Heart right ventricle (tissue), 16 donors: ENCODE measurements at regions not wholly inside any gene's neighbourhood (a gene's known extent, or its start where the extent isn't known, plus 50 kb on each side); places are given as distances from the start of the nearest gene placed in this dataset.

Experiments
- ATAC-seq, 8 donors: fragments of 200-7000 bp; cut with Tn5 transposase; one replicate each; pipeline ENCODE4 v1.9.1; 2020; ENCODE audit warnings: mild to moderate bottlenecking in 8 of 8, moderate library complexity in 8 of 8, moderate number of reproducible peaks in 1 of 8
- DNase-seq, 2 donors: peaks; one replicate each; pipeline ENCODE4 v3.0.0-alpha.2; 2020
- H3K27ac ChIP-seq, 10 donors: fragments of 200-600 bp; sonication (generic) in 2 of 10; one replicate each; pipeline versions ENCODE4 v1.5.0 to v1.8.0; 2020 to 2022; ENCODE audit warnings: mild to moderate bottlenecking in 3 of 10
- H3K27me3 ChIP-seq, 7 donors: fragments of 200-600 bp; one replicate each; pipeline ENCODE4 v1.8.0; 2021 to 2022; ENCODE audit warnings: mild to moderate bottlenecking in 2 of 7
- H3K36me3 ChIP-seq, 9 donors: fragments of 200-600 bp; sonication (generic) in 1 of 9; one replicate each; pipeline versions ENCODE4 v1.5.0 to v1.8.0; 2020 to 2022; ENCODE audit warnings: mild to moderate bottlenecking in 2 of 9
- H3K4me1 ChIP-seq, 9 donors: fragments of 200-600 bp; sonication (generic) in 1 of 9; one replicate each; pipeline versions ENCODE4 v1.5.0 to v1.8.0; 2020 to 2022; ENCODE audit warnings: mild to moderate bottlenecking in 4 of 9
- H3K4me3 ChIP-seq, 10 donors: fragments of 200-600 bp; sonication (generic) in 2 of 10; one replicate each; pipeline versions ENCODE4 v1.5.0 to v1.8.0; 2020 to 2022; ENCODE audit warnings: mild to moderate bottlenecking in 7 of 10, moderate library complexity in 2 of 10
- H3K9me3 ChIP-seq, 11 donors: fragments of 200-600 bp in 10 of 11; sonication (generic) in 2 of 11; one replicate each; pipeline versions ENCODE4 v1.5.0 to v1.8.0; 2013 to 2022; ENCODE audit warnings: mild to moderate bottlenecking in 2 of 11, control low read depth in 1 of 11, moderate library complexity in 1 of 11
- WGBS, 2 donors: extraction: QIAGEN DNeasy Blood & Tissue Kit; methylation state at CpG; one replicate each; pipeline ENCODE4 v1.1.7; 2013; ENCODE audit warnings: inconsistent platforms in 1 of 2; 5-methylcytosine and 5-hydroxymethylcytosine counted together
- intact Hi-C, 10 donors: fragments of 100-400 bp; cut with DNase I; formaldehyde crosslinking; loops; one replicate each; pipeline versions ENCODE4 v1.11.1 to v1.14.2; 2022
- TF ChIP-seq, protein P1 (sequence below), 9 donors: fragments of 200-600 bp; sonication (generic) in 2 of 9; IDR thresholded peaks; one replicate each; pipeline versions ENCODE4 v1.5.0 to v1.8.0; 2021 to 2022; ENCODE audit warnings: antibody characterized with exemption in 9 of 9, mild to moderate bottlenecking in 5 of 9, moderate library complexity in 1 of 9
- donor health status: Arrhythmogenic right ventricular cardiomyopathy.
- donor health status: ischemic (EF 13 %, LVEDD 7.1; RV severe dilation, severe dysfunction).
- donor health status: healthy with polysubstance abuse.
- donor health status: DM: no; HTN: yes; CAD: no.
- donor health status: DM: no; HTN: no; CAD: no.
- donor health status: ischemic (EF 25% LVEDD 6.9; RV normal size, moderate dysfunction).
- donor health status: ischemic (EF 25% LVEDD 5.7; RV mildly dilated, moderate dysfunction).
- donor health status: healthy.
- donor health status: DM: yes; HTN: yes; CAD: no.
- donor health status: Ischemic cardiomyopathy.
- donor health status: ischemic (EF 35%, LVEDD 5.7; RV mildly dilated, moderate dysfunction).
- donor health status: nonischemic (EF 11% LVEDD 7.7; RV severe dilation, severe dysfunction).
- donor health status: DM: yes; HTN: yes; CAD: no.
- donor health status: PGD.
- donor health status: ischemic (EF 29% LVEDD 5.4; RV normal size, mild dysfunction).
- donor health status: nonischemic (EF 23%, LVEDD 6.1; RV moderate dilation, normal function).

GRCh38 chr16:64738321-64738960, 383.4 kb downstream of the CDH11 start:
- Histone ChIP-seq H3K36me3 (no peaks in the 10 kb centered on the region), H3K4me3 (no peak overlapping the region), H3K27me3 (no peaks in the 10 kb centered on the region), H3K9me3 (peaks cover 0 to 16% (median 0%) of the 10 kb centered on the region in 11 donors), H3K27ac (no peak overlapping the region), H3K4me1 (no peaks in the 10 kb centered on the region)
- intact Hi-C loops = no loop called here
- TF ChIP-seq, protein P1, sequence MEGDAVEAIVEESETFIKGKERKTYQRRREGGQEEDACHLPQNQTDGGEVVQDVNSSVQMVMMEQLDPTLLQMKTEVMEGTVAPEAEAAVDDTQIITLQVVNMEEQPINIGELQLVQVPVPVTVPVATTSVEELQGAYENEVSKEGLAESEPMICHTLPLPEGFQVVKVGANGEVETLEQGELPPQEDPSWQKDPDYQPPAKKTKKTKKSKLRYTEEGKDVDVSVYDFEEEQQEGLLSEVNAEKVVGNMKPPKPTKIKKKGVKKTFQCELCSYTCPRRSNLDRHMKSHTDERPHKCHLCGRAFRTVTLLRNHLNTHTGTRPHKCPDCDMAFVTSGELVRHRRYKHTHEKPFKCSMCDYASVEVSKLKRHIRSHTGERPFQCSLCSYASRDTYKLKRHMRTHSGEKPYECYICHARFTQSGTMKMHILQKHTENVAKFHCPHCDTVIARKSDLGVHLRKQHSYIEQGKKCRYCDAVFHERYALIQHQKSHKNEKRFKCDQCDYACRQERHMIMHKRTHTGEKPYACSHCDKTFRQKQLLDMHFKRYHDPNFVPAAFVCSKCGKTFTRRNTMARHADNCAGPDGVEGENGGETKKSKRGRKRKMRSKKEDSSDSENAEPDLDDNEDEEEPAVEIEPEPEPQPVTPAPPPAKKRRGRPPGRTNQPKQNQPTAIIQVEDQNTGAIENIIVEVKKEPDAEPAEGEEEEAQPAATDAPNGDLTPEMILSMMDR (IDR thresholded peaks at IDR 0.05) = no peak
- ATAC-seq (no peak), DNase-seq (no peak)
- 72 to 77% methylated on average over 1 of the region's 1 CpG for WGBS, 2 donors

- no peak overlapping the region for H3K27ac ChIP-seq
- no peaks in the 10 kb centered on the region for H3K27me3 ChIP-seq
- intact Hi-C loops = no loop called here
- H3K4me1 ChIP-seq = no peaks in the 10 kb centered on the region
- WGBS, 2 donors = 81 to 83% methylated on average over 2 of the region's 2 CpGs
- ATAC-seq (no peak), DNase-seq (no peak)
- H3K4me3 ChIP-seq = no peak overlapping the region
- peaks cover 0 to 16% (median 0%) of the 10 kb centered on the region in 11 donors for H3K9me3 ChIP-seq
- TF ChIP-seq, protein P1 (IDR thresholded peaks at IDR 0.05) = no peak
- no peaks in the 10 kb centered on the region for H3K36me3 ChIP-seq
Observed at GRCh38 chr16:64736857-64737256, 385.0 kb downstream of the CDH11 start.

GRCh38 chr16:64731891-64732290, 390.0 kb downstream of the CDH11 start:
- TF ChIP-seq, protein P1 (IDR thresholded peaks at IDR 0.05) = no peak
- DNase-seq (no peak), ATAC-seq (no peak)
- intact Hi-C loops = no loop called here
- no peak overlapping the region for H3K4me3 ChIP-seq
- H3K9me3 ChIP-seq = no peaks in the 10 kb centered on the region
- WGBS, 2 donors = 93 to 94% methylated on average over 1 of the region's 1 CpG
- no peaks in the 10 kb centered on the region for H3K4me1 ChIP-seq
- H3K27ac ChIP-seq = no peak overlapping the region
- H3K36me3 ChIP-seq = no peaks in the 10 kb centered on the region
- H3K27me3 ChIP-seq = no peaks in the 10 kb centered on the region

GRCh38 chr16:64730261-64730660, 391.6 kb downstream of the CDH11 start:
- H3K4me3 ChIP-seq = no peak overlapping the region
- intact Hi-C loops = no loop called here
- no peaks in the 10 kb centered on the region for H3K27me3 ChIP-seq
- ATAC-seq (no peak), DNase-seq (no peak)
- H3K27ac ChIP-seq = no peak overlapping the region
- H3K36me3 ChIP-seq = no peaks in the 10 kb centered on the region
- H3K9me3 ChIP-seq = no peaks in the 10 kb centered on the region
- 90 to 95% methylated on average over 2 of the region's 2 CpGs for WGBS, 2 donors
- TF ChIP-seq, protein P1 (IDR thresholded peaks at IDR 0.05) = no peak
- no peaks in the 10 kb centered on the region for H3K4me1 ChIP-seq
